Breast epithelium (tissue), 4 donors: ENCODE measurements at regions not wholly inside any gene's neighbourhood (a gene's known extent, or its start where the extent isn't known, plus 50 kb on each side); places are given as distances from the start of the nearest gene placed in this dataset.

Source experiments
- DNase-seq, 2 donors: peaks; one replicate each; pipeline ENCODE4 v3.0.0-alpha.2; 2019; ENCODE audit warnings: low spot score in 2 of 2
- H3K27ac ChIP-seq, 2 donors: fragments of 200-600 bp; sonication (generic) in 1 of 2; one replicate each; pipeline ENCODE4 v1.5.1; 2016 to 2019; ENCODE audit warnings: mild to moderate bottlenecking in 1 of 2
- H3K27me3 ChIP-seq, 2 donors: fragments of 200-600 bp; sonication (generic) in 1 of 2; one replicate each; pipeline versions ENCODE4 v1.5.1 to v1.6.0; 2017 to 2019; ENCODE audit warnings: control low read depth in 1 of 2, mild to moderate bottlenecking in 1 of 2
- H3K36me3 ChIP-seq: fragments of 200-600 bp; one replicate; pipeline ENCODE4 v1.5.1; 2019
- H3K4me1 ChIP-seq, 2 donors: fragments of 200-600 bp; sonication (generic); one replicate each; pipeline ENCODE4 v1.5.1; 2016 to 2019; ENCODE audit warnings: control low read depth in 1 of 2
- H3K4me3 ChIP-seq, 3 donors: fragments of 200-600 bp; sonication (generic); 1 replicate in 2 of 3; 2 replicates in 1 of 3; pipeline ENCODE4 v1.5.1; 2016 to 2019; ENCODE audit warnings: mild to moderate bottlenecking in 3 of 3, moderate library complexity in 2 of 3
- H3K9me3 ChIP-seq, 2 donors: fragments of 200-600 bp; sonication (generic) in 1 of 2; one replicate each; pipeline ENCODE4 v1.5.1; 2016 to 2019; ENCODE audit warnings: control low read depth in 1 of 2
- POLR2A ChIP-seq: fragments of 450-650 bp; IDR thresholded peaks from one replicate; pipeline ENCODE4 v1.6.1; 2016; ENCODE audit warnings: antibody characterized with exemption, mild to moderate bottlenecking, moderate library complexity
- POLR2AphosphoS5 ChIP-seq, 3 donors: sonication (generic); formaldehyde crosslinking; IDR thresholded peaks; one replicate each; pipeline ENCODE4 v1.6.1; 2017; ENCODE audit warnings: antibody characterized with exemption in 3 of 3
- intact Hi-C: fragments of 100-400 bp; cut with DNase I; formaldehyde crosslinking; loops from one replicate; pipeline ENCODE4 v1.15.1; 2023; ENCODE audit warnings: low total_unique reads
- TF ChIP-seq, protein P1 (sequence below), 3 donors: fragments of 450-650 bp; IDR thresholded peaks; one replicate each; pipeline ENCODE4 v1.5.1; 2016 to 2017; ENCODE audit warnings: antibody characterized with exemption in 3 of 3, mild to moderate bottlenecking in 3 of 3, moderate library complexity in 3 of 3

DNA sequence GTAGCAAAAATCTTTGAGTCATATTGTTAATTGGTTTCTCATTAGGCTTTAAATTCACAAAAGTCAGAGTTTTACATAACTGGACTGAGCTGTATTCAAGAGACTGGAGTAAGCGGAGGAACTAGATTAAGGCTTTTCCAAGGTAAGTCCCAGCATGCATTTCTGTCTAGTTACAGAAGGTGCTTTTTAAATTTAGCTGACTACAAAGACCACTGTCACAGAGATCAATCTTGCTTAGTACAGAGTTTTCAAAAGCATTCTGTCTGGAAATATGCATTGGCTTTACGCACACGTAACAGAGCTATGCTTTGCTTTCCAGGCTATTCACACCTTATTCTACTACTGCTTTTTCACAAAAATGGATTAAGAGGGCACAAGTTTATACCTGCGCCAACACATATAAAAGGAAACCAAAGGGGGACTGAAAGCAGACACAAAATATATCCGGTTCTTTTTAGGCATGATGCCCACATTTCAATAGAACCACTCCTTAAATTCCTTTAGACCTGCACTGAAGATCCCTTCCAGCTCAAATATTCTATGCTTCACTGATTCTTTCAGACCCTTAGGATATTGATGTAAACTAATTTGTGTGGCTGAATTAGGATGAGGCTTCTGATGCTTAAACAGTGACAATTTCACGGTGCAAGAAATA, 560.7 kb upstream of the CRIM1 start:
- intact Hi-C loops: no loop called here
- Histone ChIP-seq H3K9me3 (no peaks in the 10 kb centered on the region), H3K27me3 (no peaks in the 10 kb centered on the region), H3K27ac (no peak overlapping the region), H3K4me3 (no peak overlapping the region), H3K4me1 (no peaks in the 10 kb centered on the region), H3K36me3 (no peaks in the 10 kb centered on the region)
- TF ChIP-seq, protein P1, sequence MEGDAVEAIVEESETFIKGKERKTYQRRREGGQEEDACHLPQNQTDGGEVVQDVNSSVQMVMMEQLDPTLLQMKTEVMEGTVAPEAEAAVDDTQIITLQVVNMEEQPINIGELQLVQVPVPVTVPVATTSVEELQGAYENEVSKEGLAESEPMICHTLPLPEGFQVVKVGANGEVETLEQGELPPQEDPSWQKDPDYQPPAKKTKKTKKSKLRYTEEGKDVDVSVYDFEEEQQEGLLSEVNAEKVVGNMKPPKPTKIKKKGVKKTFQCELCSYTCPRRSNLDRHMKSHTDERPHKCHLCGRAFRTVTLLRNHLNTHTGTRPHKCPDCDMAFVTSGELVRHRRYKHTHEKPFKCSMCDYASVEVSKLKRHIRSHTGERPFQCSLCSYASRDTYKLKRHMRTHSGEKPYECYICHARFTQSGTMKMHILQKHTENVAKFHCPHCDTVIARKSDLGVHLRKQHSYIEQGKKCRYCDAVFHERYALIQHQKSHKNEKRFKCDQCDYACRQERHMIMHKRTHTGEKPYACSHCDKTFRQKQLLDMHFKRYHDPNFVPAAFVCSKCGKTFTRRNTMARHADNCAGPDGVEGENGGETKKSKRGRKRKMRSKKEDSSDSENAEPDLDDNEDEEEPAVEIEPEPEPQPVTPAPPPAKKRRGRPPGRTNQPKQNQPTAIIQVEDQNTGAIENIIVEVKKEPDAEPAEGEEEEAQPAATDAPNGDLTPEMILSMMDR (IDR thresholded peaks at IDR 0.05): no peak
- DNase-seq: no peak

DNA sequence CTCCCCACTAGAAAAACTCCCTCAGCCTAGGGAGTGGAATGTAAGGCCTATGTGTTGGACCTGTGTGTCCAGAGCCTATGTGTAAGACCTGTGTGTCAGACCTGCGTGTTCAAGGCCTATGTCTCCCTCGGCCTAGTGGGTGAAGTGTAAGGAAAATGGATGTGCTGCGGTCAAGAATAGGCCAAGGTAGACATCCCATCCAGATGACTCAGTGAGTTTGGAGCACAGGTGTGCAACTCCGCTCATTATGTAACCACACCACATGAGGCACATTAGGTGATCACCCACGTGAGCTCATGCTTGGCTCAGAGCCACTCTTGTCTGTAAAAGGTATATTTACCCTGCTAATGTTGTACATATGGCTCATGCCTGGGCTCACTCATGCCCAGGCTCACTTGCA, 565.3 kb upstream of the CRIM1 start:
- intact Hi-C loops: no loop called here
- no peaks in the 10 kb centered on the region for H3K4me1 ChIP-seq
- TF ChIP-seq POLR2AphosphoS5 (IDR thresholded peaks at IDR 0.05) (no peak), POLR2A (no peak)
- TF ChIP-seq, protein P1 (IDR thresholded peaks at IDR 0.05): no peak
- DNase-seq: no peak
- no peaks in the 10 kb centered on the region for H3K36me3 ChIP-seq
- H3K27ac ChIP-seq: no peak overlapping the region
- H3K4me3 ChIP-seq: no peak overlapping the region
- no peaks in the 10 kb centered on the region for H3K27me3 ChIP-seq
- H3K9me3 ChIP-seq: peaks cover 0 to 14% of the 10 kb centered on the region in 2 donors

DNA sequence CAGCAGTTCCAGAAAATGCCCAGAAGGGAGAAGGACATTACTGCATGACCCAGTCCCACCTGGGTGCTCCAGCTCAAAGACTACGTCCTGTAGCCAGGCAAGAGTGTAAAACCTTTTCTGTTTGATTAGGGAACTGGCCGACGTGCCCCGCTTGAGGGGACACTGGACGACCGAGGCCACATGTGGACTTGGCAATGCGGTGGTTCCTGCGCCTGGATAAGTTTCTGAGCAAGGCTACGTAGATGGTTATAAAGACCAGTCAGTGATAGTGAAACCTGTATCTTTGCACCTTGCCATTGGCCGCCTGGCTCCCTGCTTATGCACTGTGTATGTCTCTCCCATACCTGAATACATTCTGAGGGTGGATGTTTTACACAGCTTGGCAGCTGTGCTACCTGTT, 567.0 kb upstream of the CRIM1 start:
- H3K4me1 ChIP-seq: no peaks in the 10 kb centered on the region
- H3K4me3 ChIP-seq: no peak overlapping the region
- no peaks in the 10 kb centered on the region for H3K36me3 ChIP-seq
- no peak for DNase-seq
- no peaks in the 10 kb centered on the region for H3K27me3 ChIP-seq
- TF ChIP-seq POLR2AphosphoS5 (IDR thresholded peaks at IDR 0.05) (no peak), POLR2A (no peak)
- TF ChIP-seq, protein P1 (IDR thresholded peaks at IDR 0.05): no peak
- intact Hi-C loops: no loop called here
- no peak overlapping the region for H3K27ac ChIP-seq
- H3K9me3 ChIP-seq: peaks cover 0 to 14% of the 10 kb centered on the region in 2 donors

DNA sequence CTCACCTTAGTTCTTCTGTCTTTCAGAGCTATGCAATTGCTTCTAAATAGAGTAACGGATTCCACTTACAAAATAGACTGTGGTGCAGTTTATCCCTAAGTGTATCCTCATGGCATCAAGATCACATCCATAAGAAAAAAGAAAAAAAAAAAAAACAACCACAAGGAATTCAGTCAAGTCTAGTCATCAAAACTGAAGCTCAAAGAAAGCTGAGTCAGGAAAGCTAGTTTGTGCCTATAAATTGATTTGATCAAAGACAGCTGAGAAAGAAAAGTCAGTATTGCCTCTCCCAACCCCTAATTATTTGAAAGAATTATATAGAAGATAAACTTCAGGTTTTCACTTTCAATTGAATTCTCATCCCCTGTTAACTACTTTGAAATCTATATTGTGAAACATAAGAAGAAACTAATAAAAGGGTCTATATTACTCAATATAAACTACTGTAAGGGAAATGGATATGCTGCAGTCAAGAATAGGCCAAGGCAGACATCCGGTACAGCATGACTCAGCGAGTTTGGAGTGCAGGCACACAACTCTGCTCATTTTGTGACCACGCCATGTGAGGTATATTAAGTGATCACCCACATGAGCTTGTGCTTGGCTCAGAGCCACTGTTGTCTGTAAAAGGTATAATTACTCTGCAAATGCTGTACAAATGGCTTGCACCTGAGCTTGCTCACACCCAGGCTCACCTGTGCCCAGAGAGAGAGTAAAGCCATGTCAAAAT, 568.1 kb upstream of the CRIM1 start:
- Histone ChIP-seq H3K27ac (no peak overlapping the region), H3K36me3 (no peaks in the 10 kb centered on the region), H3K4me3 (no peak overlapping the region), H3K4me1 (no peaks in the 10 kb centered on the region), H3K27me3 (no peaks in the 10 kb centered on the region), H3K9me3 (peaks cover 0 to 14% of the 10 kb centered on the region in 2 donors)
- TF ChIP-seq, protein P1 (IDR thresholded peaks at IDR 0.05): no peak
- TF ChIP-seq POLR2AphosphoS5 (IDR thresholded peaks at IDR 0.05): no peak
- no peak for TF ChIP-seq POLR2A
- intact Hi-C loops: no loop called here
- no peak for DNase-seq

DNA sequence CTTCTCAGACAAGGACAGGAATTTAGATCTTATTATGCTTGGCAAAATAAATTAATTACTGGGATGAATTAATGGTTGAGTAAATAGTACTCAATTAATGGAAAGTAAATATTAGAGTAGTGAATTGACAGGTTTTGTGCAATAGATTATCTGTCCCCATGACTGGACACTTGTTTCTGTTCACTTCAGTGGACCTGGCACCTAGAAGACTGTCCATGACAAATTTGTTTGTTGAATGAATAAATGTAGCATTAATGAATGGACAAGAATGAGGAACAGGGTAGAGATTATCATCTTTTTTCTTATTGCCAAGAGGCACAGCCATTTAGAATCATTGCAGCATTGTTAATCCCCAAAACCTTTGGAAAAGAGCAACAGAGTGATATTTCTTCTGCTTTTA, 570.0 kb upstream of the CRIM1 start:
- DNase-seq: no peak
- Histone ChIP-seq H3K9me3 (peaks cover 0 to 14% of the 10 kb centered on the region in 2 donors), H3K4me3 (no peak overlapping the region), H3K27me3 (no peaks in the 10 kb centered on the region), H3K27ac (no peak overlapping the region), H3K36me3 (no peaks in the 10 kb centered on the region), H3K4me1 (no peaks in the 10 kb centered on the region)
- intact Hi-C loops: no loop called here
- TF ChIP-seq, protein P1 (IDR thresholded peaks at IDR 0.05): no peak
- TF ChIP-seq POLR2A: no peak
- TF ChIP-seq POLR2AphosphoS5 (IDR thresholded peaks at IDR 0.05): no peak
